ENCODE measurements at regions not wholly inside any gene's neighbourhood (a gene's known extent, or its start where the extent isn't known, plus 50 kb on each side); places are given as distances from the start of the nearest gene placed in this dataset.

- TF ChIP-seq CTCF (IDR thresholded peaks at IDR 0.05) (no peak), POLR2A (IDR thresholded peaks at IDR 0.05) (no peak)
Observed at GRCh38 chr1:196001188-196001587, 607.1 kb downstream of the KCNT2 start.

Measured in thyroid gland (tissue), 4 donors.